ENCODE measurements at regions not wholly inside any gene's neighbourhood (a gene's known extent, or its start where the extent isn't known, plus 50 kb on each side); places are given as distances from the start of the nearest gene placed in this dataset.

GRCh38 chr2:12180031-12180430, 433.6 kb downstream of the LPIN1 start:
- Histone ChIP-seq H3K36me3 (ENCODE audit: control insufficient read depth in 4 of 4, insufficient read depth in 4 of 4, low read length in 4 of 4) (no peaks in the 10 kb centered on the region), H3K27me3 (ENCODE audit: control insufficient read depth in 3 of 3, insufficient read depth in 3 of 3, low read length in 2 of 3) (no peaks in the 10 kb centered on the region), H3K9me3 (ENCODE audit: control insufficient read depth in 4 of 4, insufficient read depth in 3 of 4, low read length in 3 of 4) (no peaks in the 10 kb centered on the region), H3K4me1 (ENCODE audit: control insufficient read depth in 5 of 5, insufficient read depth in 5 of 5, low read length in 5 of 5) (peaks cover 6 to 44% (median 11%) of the 10 kb centered on the region in 5 donors), H3K4me3 (no peak overlapping the region), H3K27ac (ENCODE audit: low read depth in 1 of 2, low read length in 1 of 2) (no peak overlapping the region), H3K9ac (ENCODE audit: insufficient read depth in 1 of 2, low read length in 2 of 2) (no peak overlapping the region)
- ATAC-seq (ENCODE audit: insufficient read depth, low FRiP score): no peak
- peak in 2 of 3 donors; percentile 29 to 69 for DNase-seq
- 53 to 77% methylated on average over 2 of the region's 2 CpGs for WGBS, 2 donors
- TF ChIP-seq, protein P1, sequence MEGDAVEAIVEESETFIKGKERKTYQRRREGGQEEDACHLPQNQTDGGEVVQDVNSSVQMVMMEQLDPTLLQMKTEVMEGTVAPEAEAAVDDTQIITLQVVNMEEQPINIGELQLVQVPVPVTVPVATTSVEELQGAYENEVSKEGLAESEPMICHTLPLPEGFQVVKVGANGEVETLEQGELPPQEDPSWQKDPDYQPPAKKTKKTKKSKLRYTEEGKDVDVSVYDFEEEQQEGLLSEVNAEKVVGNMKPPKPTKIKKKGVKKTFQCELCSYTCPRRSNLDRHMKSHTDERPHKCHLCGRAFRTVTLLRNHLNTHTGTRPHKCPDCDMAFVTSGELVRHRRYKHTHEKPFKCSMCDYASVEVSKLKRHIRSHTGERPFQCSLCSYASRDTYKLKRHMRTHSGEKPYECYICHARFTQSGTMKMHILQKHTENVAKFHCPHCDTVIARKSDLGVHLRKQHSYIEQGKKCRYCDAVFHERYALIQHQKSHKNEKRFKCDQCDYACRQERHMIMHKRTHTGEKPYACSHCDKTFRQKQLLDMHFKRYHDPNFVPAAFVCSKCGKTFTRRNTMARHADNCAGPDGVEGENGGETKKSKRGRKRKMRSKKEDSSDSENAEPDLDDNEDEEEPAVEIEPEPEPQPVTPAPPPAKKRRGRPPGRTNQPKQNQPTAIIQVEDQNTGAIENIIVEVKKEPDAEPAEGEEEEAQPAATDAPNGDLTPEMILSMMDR (IDR thresholded peaks at IDR 0.05; ENCODE audit: control extremely low read depth, extremely low read depth): no peak

DNA sequence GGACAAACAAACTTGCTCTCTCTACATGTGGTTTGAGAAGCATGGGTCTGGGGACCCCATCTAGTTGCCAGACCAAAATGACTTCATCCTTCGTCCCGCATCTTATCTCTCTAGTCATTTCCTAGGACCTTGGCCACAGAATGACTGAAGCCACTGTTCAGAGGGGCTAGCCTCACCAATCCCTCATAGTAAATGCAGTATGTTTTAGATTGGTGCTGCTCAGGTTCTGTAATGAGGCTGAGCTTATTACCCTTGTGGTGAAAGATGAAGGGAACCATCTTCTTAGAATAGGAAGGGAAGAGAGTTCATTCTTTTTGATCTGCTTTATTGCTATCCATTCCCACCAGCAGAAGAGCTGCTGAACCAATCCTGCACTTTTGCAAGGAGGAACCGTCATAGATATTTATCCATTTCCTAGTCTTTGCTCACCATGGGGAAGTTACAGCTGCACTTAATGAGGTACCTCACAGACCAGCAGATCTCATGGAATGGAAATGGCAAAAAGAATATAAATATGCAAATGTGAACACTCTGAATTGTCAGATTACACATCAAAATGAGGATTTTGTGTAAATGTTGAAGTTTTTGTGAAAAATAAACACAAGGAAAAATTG, 436.7 kb downstream of the LPIN1 start:
- 61 to 81% methylated on average over 3 of the region's 3 CpGs for WGBS, 2 donors
- no peak overlapping the region for H3K9ac ChIP-seq (ENCODE audit: insufficient read depth in 1 of 2, low read length in 2 of 2)
- no peaks in the 10 kb centered on the region for H3K36me3 ChIP-seq (ENCODE audit: control insufficient read depth in 4 of 4, insufficient read depth in 4 of 4, low read length in 4 of 4)
- H3K27ac ChIP-seq (ENCODE audit: low read depth in 1 of 2, low read length in 1 of 2): no peak overlapping the region
- no peaks in the 10 kb centered on the region for H3K27me3 ChIP-seq (ENCODE audit: control insufficient read depth in 3 of 3, insufficient read depth in 3 of 3, low read length in 2 of 3)
- H3K4me3 ChIP-seq: no peak overlapping the region
- no peak for ATAC-seq (ENCODE audit: insufficient read depth, low FRiP score)
- H3K4me1 ChIP-seq (ENCODE audit: control insufficient read depth in 5 of 5, insufficient read depth in 5 of 5, low read length in 5 of 5): peaks cover 0 to 22% (median 2%) of the 10 kb centered on the region in 5 donors
- H3K9me3 ChIP-seq (ENCODE audit: control insufficient read depth in 4 of 4, insufficient read depth in 3 of 4, low read length in 3 of 4): no peaks in the 10 kb centered on the region
- DNase-seq: no peak
- TF ChIP-seq, protein P1 (IDR thresholded peaks at IDR 0.05; ENCODE audit: control extremely low read depth, extremely low read depth): no peak

- no peaks in the 10 kb centered on the region for H3K27me3 ChIP-seq (ENCODE audit: control insufficient read depth in 3 of 3, insufficient read depth in 3 of 3, low read length in 2 of 3)
- H3K4me3 ChIP-seq: no peak overlapping the region
- no peaks in the 10 kb centered on the region for H3K36me3 ChIP-seq (ENCODE audit: control insufficient read depth in 4 of 4, insufficient read depth in 4 of 4, low read length in 4 of 4)
- peak overlapping the region; percentile 22 to 50 for H3K27ac ChIP-seq (ENCODE audit: low read depth in 1 of 2, low read length in 1 of 2)
- WGBS, 2 donors: 4 to 42% methylated on average over 5 of the region's 5 CpGs
- TF ChIP-seq, protein P1 (IDR thresholded peaks at IDR 0.05; ENCODE audit: control extremely low read depth, extremely low read depth): no peak
- DNase-seq (peak in 2 of 3 donors; percentile 44 to 62), ATAC-seq (ENCODE audit: insufficient read depth, low FRiP score) (no peak)
- H3K9ac ChIP-seq (ENCODE audit: insufficient read depth in 1 of 2, low read length in 2 of 2): no peak overlapping the region
- H3K9me3 ChIP-seq (ENCODE audit: control insufficient read depth in 4 of 4, insufficient read depth in 3 of 4, low read length in 3 of 4): peaks cover 0 to 5% (median 0%) of the 10 kb centered on the region in 4 donors
- H3K4me1 ChIP-seq (ENCODE audit: control insufficient read depth in 5 of 5, insufficient read depth in 5 of 5, low read length in 5 of 5): peaks cover 0 to 3% (median 0%) of the 10 kb centered on the region in 5 donors
Measured at GRCh38 chr2:12192762-12193161, 446.3 kb downstream of the LPIN1 start.

DNA sequence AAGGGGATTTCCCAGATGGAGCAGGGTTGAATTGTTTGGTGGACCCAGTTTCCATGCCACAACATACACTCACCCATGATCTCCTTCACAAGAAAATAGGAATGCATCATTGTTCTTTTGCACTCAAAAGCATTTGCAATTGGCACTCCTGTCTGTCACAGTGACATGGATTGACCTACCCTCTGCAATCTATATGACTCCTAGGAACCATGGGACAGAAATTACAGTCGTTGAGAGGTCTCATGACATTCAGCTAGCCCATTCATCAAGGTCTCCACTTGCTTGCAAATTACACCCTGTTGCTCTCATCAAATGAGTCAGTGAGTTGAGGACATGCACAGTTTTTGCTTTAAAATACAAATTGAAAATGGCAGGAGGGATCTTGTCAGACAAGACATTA, 448.5 kb downstream of the LPIN1 start:
- Histone ChIP-seq H3K9me3 (ENCODE audit: control insufficient read depth in 4 of 4, insufficient read depth in 3 of 4, low read length in 3 of 4) (peaks cover 0 to 5% (median 0%) of the 10 kb centered on the region in 4 donors), H3K27ac (ENCODE audit: low read depth in 1 of 2, low read length in 1 of 2) (no peak overlapping the region), H3K4me1 (ENCODE audit: control insufficient read depth in 5 of 5, insufficient read depth in 5 of 5, low read length in 5 of 5) (peaks cover 0 to 9% (median 3%) of the 10 kb centered on the region in 5 donors), H3K36me3 (ENCODE audit: control insufficient read depth in 4 of 4, insufficient read depth in 4 of 4, low read length in 4 of 4) (no peaks in the 10 kb centered on the region), H3K9ac (ENCODE audit: insufficient read depth in 1 of 2, low read length in 2 of 2) (no peak overlapping the region), H3K27me3 (ENCODE audit: control insufficient read depth in 3 of 3, insufficient read depth in 3 of 3, low read length in 2 of 3) (no peaks in the 10 kb centered on the region), H3K4me3 (no peak overlapping the region)
- ATAC-seq (ENCODE audit: insufficient read depth, low FRiP score) (no peak), DNase-seq (no peak)
- TF ChIP-seq, protein P1 (IDR thresholded peaks at IDR 0.05; ENCODE audit: control extremely low read depth, extremely low read depth): no peak
- WGBS, 2 donors: 73 to 89% methylated on average over 1 of the region's 1 CpG

Measured in lung (tissue), 11 donors.